CD4-positive, CD25-positive, alpha-beta regulatory T cell (primary cell): ENCODE measurements at regions not wholly inside any gene's neighbourhood (a gene's known extent, or its start where the extent isn't known, plus 50 kb on each side); places are given as distances from the start of the nearest gene placed in this dataset.

Experiments
- ATAC-seq, 2 donors: fragments of 150-1000 bp; cut with Tn5 transposase; one replicate each; pipeline ENCODE4 v1.10.0; 2021; ENCODE audit warnings: low read depth in 2 of 2, moderate number of reproducible peaks in 2 of 2, moderate library complexity in 1 of 2
- DNase-seq, 3 donors: peaks; one replicate each; pipeline versions ENCODE4 v3.0.0 to v3.0.0-alpha.2; 2012 to 2022; ENCODE audit warnings: mixed read lengths in 1 of 3
- H3K27ac ChIP-seq: one replicate; pipeline ENCODE4 v1.7.0; 2013; ENCODE audit warnings: mild to moderate bottlenecking, low read length; ENCODE audit not compliant: insufficient read depth, poor library complexity, severe bottlenecking
- H3K27me3 ChIP-seq: one replicate; pipeline ENCODE4 v1.7.0; 2013; ENCODE audit warnings: low read length; ENCODE audit not compliant: control insufficient read depth, insufficient read depth
- H3K36me3 ChIP-seq: one replicate; pipeline ENCODE4 v1.7.0; 2013; ENCODE audit warnings: mild to moderate bottlenecking, low read length, moderate library complexity; ENCODE audit not compliant: control insufficient read depth, insufficient read depth
- H3K4me1 ChIP-seq: 2 replicates; pipeline ENCODE4 v1.7.0; 2013; ENCODE audit warnings: mild to moderate bottlenecking, low read length; ENCODE audit not compliant: insufficient read depth, control insufficient read depth, poor library complexity, severe bottlenecking
- H3K4me3 ChIP-seq: one replicate; pipeline ENCODE4 v1.7.0; 2013; ENCODE audit warnings: low read depth, mild to moderate bottlenecking, low read length, moderate library complexity
- H3K9me3 ChIP-seq, 2 experiments: 1 replicate in 1 of 2; 2 replicates in 1 of 2; pipeline ENCODE4 v1.7.0; 2013; ENCODE audit warnings: low read length in 2 of 2, mild to moderate bottlenecking in 1 of 2, moderate library complexity in 1 of 2; ENCODE audit not compliant: control insufficient read depth in 2 of 2
- H3K27ac Mint-ChIP-seq, 3 donors: one replicate each; pipeline ENCODE4 v1.8.0; 2020 to 2022; ENCODE audit warnings: mild to moderate bottlenecking in 3 of 3, mixed read lengths in 3 of 3, moderate library complexity in 2 of 3
- H3K27me3 Mint-ChIP-seq: one replicate; pipeline ENCODE4 v1.8.0; 2022; ENCODE audit warnings: mild to moderate bottlenecking, mixed read lengths
- H3K36me3 Mint-ChIP-seq: one replicate; pipeline ENCODE4 v1.8.0; 2020; ENCODE audit warnings: mixed read lengths
- H3K4me1 Mint-ChIP-seq, 4 donors: one replicate each; pipeline ENCODE4 v1.8.0; 2020 to 2022; ENCODE audit warnings: mixed read lengths in 4 of 4, mild to moderate bottlenecking in 1 of 4
- H3K4me3 Mint-ChIP-seq, 4 donors: one replicate each; pipeline ENCODE4 v1.8.0; 2020 to 2022; ENCODE audit warnings: mild to moderate bottlenecking in 4 of 4, mixed read lengths in 4 of 4, moderate library complexity in 3 of 4
- H3K9me3 Mint-ChIP-seq, 7 donors: one replicate each; pipeline ENCODE4 v1.8.0; 2020 to 2022; ENCODE audit warnings: mixed read lengths in 7 of 7, mild to moderate bottlenecking in 3 of 7, moderate library complexity in 2 of 7

DNA sequence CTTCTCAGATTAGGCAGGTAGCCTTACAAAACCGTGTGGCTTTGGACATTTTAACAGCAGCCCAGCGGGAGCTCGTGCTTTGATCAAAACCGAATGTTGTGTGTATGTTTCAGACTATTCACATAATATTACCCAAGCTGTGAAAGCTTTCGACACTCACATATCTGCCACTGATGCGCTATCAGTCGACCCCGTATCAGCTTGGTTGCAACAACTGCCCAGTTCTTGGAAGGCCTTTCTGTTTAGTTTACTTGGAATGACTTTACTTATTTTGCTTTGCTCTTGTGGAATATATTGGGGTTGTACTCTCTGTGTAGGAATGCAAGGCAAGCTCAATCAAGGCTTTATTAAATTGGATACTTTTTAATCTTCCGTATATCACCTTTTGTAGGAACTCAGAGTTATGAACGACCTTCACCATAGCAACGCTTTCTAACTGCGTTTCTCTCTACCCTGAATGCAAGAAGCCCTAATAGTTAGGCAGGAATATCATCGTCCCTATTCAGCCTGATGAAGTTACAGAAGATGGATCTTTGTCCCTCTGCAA is 107.5 kb downstream of the GLUD2 start:
- Histone ChIP-seq H3K27ac (no peak overlapping the region), H3K36me3 (no peaks in the 10 kb centered on the region), H3K27me3 (no peaks in the 10 kb centered on the region), H3K9me3 (no peaks in the 10 kb centered on the region), H3K4me1 (no peaks in the 10 kb centered on the region), H3K4me3 (no peak overlapping the region)
- DNase-seq, result no peak
- Mint-ChIP-seq H3K4me3 (no peak overlapping the region), H3K27ac (no peak overlapping the region), H3K9me3 (no peaks in the 10 kb centered on the region), H3K4me1 (no peaks in the 10 kb centered on the region), H3K27me3 (no peaks in the 10 kb centered on the region), H3K36me3 (no peaks in the 10 kb centered on the region)
- no peak for ATAC-seq

DNA sequence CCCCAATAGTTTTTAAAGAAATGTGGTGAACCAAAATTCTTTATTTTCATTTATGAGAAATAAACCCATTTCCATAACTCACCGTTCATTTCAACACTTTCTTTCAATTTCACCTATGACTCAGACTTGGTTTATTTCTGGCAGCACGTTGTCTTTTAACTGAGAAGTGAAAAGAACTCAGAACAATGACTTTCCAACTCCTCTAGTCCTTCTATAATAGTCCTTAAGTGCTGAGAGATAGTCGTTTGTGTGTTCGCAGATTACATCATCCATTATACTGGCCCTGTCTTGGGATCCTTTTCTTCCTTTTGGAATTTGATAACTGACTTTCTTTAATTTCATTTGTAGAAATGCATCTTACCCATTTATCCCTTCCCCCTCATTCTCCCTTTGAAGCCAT is 113.6 kb downstream of the GLUD2 start:
- H3K4me1 ChIP-seq, result no peaks in the 10 kb centered on the region
- Mint-ChIP-seq H3K27ac (peak overlapping the region in 1 of 3 donors; percentile 14), H3K4me1 (peaks cover 0 to 2% (median 0%) of the 10 kb centered on the region in 4 donors), H3K27me3 (no peaks in the 10 kb centered on the region), H3K4me3 (no peak overlapping the region), H3K36me3 (no peaks in the 10 kb centered on the region), H3K9me3 (no peaks in the 10 kb centered on the region)
- H3K4me3 ChIP-seq, result no peak overlapping the region
- ATAC-seq, result no peak
- H3K9me3 ChIP-seq, result no peaks in the 10 kb centered on the region
- no peaks in the 10 kb centered on the region for H3K27me3 ChIP-seq
- no peak for DNase-seq
- H3K27ac ChIP-seq, result no peak overlapping the region
- H3K36me3 ChIP-seq, result no peaks in the 10 kb centered on the region

DNA sequence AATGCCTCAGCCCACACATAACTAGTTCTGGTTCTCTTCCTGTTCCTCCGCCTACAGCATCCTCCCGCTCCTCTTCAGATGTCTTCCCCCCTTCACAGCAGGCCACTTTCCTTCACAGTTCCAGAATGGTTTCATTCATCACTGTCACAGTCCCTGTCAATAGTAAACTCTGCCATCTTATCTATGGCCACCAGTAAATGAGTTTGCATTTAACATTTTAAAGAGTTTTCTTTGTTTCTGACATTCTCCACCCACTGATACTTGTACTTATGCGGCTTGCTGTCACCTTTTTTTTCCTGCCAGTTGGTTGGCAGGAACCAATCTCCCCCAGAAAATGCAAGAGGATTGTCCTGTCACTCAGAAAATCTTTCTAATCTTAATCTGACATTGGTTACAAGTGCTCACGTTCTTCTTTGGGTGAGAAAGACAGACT is 114.1 kb downstream of the GLUD2 start:
- no peaks in the 10 kb centered on the region for H3K27me3 ChIP-seq
- Mint-ChIP-seq H3K4me1 (peaks cover 0 to 2% (median 0%) of the 10 kb centered on the region in 4 donors), H3K4me3 (no peak overlapping the region), H3K36me3 (no peaks in the 10 kb centered on the region), H3K27me3 (no peaks in the 10 kb centered on the region), H3K9me3 (no peaks in the 10 kb centered on the region), H3K27ac (no peak overlapping the region)
- no peaks in the 10 kb centered on the region for H3K36me3 ChIP-seq
- no peaks in the 10 kb centered on the region for H3K4me1 ChIP-seq
- H3K9me3 ChIP-seq, result no peaks in the 10 kb centered on the region
- no peak overlapping the region for H3K27ac ChIP-seq
- DNase-seq (no peak), ATAC-seq (no peak)
- H3K4me3 ChIP-seq, result no peak overlapping the region

GRCh38 chrX:121163443-121163842 is 116.0 kb downstream of the GLUD2 start:
- peaks cover 0 to 2% (median 0%) of the 10 kb centered on the region in 4 donors for H3K4me1 Mint-ChIP-seq
- no peak overlapping the region for H3K4me3 Mint-ChIP-seq
- Histone ChIP-seq H3K36me3 (no peaks in the 10 kb centered on the region), H3K27me3 (no peaks in the 10 kb centered on the region), H3K4me1 (no peaks in the 10 kb centered on the region), H3K27ac (no peak overlapping the region), H3K9me3 (no peaks in the 10 kb centered on the region), H3K4me3 (no peak overlapping the region)
- ATAC-seq (no peak), DNase-seq (no peak)
- no peaks in the 10 kb centered on the region for H3K36me3 Mint-ChIP-seq
- H3K9me3 Mint-ChIP-seq, result no peaks in the 10 kb centered on the region
- H3K27ac Mint-ChIP-seq, result no peak overlapping the region
- no peaks in the 10 kb centered on the region for H3K27me3 Mint-ChIP-seq

DNA sequence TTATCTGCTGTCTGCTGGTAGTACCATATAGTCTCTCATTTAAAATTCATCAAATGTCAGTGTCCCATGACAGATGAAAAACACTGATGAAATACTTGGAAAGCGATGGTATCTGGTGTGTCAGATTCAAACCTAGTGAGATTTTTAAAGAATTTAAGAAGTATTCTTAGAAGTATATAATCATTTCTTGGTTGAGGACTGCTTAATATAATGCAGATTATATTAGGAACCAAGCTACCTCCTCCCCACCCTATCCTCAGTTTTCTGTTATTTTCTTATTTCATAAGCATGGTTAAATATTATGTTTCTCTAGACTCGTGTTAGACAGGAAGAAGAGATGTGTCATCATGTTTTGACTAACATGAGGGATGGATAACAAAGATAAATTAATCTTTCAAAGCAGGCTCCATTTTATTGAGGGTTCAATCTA is 118.5 kb downstream of the GLUD2 start:
- H3K4me3 ChIP-seq, result no peak overlapping the region
- ATAC-seq (no peak), DNase-seq (no peak)
- H3K9me3 ChIP-seq, result no peaks in the 10 kb centered on the region
- Mint-ChIP-seq H3K27ac (no peak overlapping the region), H3K4me3 (no peak overlapping the region), H3K9me3 (peaks cover 0 to 2% (median 0%) of the 10 kb centered on the region in 7 donors), H3K4me1 (peaks cover 0 to 2% (median 0%) of the 10 kb centered on the region in 4 donors), H3K36me3 (no peaks in the 10 kb centered on the region), H3K27me3 (no peaks in the 10 kb centered on the region)
- H3K4me1 ChIP-seq, result no peaks in the 10 kb centered on the region
- no peaks in the 10 kb centered on the region for H3K27me3 ChIP-seq
- H3K36me3 ChIP-seq, result no peaks in the 10 kb centered on the region
- H3K27ac ChIP-seq, result no peak overlapping the region

DNA sequence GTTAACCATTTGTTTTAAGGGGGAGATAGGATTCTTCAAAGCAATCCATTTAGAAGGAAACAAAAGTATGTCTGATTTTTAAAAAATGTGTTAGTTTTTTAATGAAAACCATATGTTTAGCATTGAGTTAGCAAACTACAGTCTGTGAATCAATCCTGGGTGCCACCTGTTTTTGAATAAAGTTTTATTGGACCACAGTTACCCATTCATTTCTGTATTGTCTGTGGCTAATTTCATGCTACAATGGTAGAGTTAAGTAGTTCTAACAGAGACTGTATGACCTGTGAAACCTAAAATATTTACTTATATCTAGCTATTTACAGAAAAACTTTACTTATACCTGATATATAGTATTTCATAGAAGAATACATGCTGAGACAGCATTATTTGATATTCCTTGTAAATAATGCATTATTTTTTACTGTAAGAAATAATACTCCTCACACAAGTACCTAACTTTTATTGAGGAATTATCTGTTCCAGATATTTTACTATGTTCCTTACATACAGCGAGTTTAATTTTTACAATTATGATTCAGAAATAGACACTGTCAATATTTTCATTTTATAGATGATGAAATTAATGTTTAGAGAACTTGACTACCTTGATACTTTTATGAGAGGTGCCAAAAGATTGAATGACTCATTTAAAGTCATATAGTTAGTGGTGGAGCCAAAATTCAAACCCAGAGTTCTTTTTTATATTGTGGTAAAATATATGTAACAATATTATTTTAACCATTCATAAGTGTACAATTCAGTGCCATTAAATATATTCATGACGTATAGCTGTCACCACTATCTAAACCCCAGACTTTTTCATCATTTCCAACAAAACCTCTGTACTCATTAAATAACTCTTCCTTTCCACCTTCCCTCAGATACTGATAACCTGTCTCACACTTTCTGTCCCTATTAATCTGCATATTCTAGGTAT is 122.0 kb downstream of the GLUD2 start:
- H3K27ac ChIP-seq, result no peak overlapping the region
- H3K36me3 ChIP-seq, result no peaks in the 10 kb centered on the region
- Mint-ChIP-seq H3K36me3 (no peaks in the 10 kb centered on the region), H3K4me3 (no peak overlapping the region), H3K9me3 (peaks cover 0 to 2% (median 0%) of the 10 kb centered on the region in 7 donors), H3K27me3 (no peaks in the 10 kb centered on the region), H3K27ac (no peak overlapping the region), H3K4me1 (no peaks in the 10 kb centered on the region)
- DNase-seq (no peak), ATAC-seq (no peak)
- no peaks in the 10 kb centered on the region for H3K4me1 ChIP-seq
- H3K9me3 ChIP-seq, result no peaks in the 10 kb centered on the region
- no peaks in the 10 kb centered on the region for H3K27me3 ChIP-seq
- H3K4me3 ChIP-seq, result no peak overlapping the region

DNA sequence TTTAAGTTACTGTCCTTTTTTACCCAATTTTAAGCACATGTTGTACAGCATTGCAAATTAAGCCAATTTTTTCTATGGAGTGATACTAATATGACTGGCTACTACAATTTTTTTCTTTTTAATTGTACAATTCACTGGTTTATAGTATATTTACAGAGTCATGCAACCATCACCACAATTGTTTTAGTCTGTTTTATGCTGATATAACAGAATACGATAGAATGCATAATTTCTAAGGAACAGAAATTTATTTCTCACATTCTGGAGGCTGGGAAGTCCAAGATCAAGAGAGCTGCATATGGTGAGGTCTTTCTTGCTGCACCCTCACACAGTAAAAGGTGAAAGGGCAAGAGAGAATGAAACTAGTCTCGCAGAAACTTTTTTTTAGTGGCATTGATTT is 125.3 kb downstream of the GLUD2 start:
- DNase-seq (no peak), ATAC-seq (no peak)
- Mint-ChIP-seq H3K9me3 (peaks cover 0 to 4% (median 1%) of the 10 kb centered on the region in 7 donors), H3K36me3 (no peaks in the 10 kb centered on the region), H3K4me3 (no peak overlapping the region), H3K27me3 (no peaks in the 10 kb centered on the region), H3K4me1 (no peaks in the 10 kb centered on the region), H3K27ac (no peak overlapping the region)
- H3K27ac ChIP-seq, result no peak overlapping the region
- H3K9me3 ChIP-seq, result no peaks in the 10 kb centered on the region
- H3K36me3 ChIP-seq, result no peaks in the 10 kb centered on the region
- H3K27me3 ChIP-seq, result no peaks in the 10 kb centered on the region
- no peak overlapping the region for H3K4me3 ChIP-seq
- H3K4me1 ChIP-seq, result no peaks in the 10 kb centered on the region

GRCh38 chrX:121179972-121180371 is 132.6 kb downstream of the GLUD2 start:
- no peaks in the 10 kb centered on the region for H3K4me1 Mint-ChIP-seq
- no peak overlapping the region for H3K27ac Mint-ChIP-seq
- H3K36me3 ChIP-seq, result no peaks in the 10 kb centered on the region
- H3K4me3 Mint-ChIP-seq, result no peak overlapping the region
- H3K4me3 ChIP-seq, result no peak overlapping the region
- H3K4me1 ChIP-seq, result no peaks in the 10 kb centered on the region
- ATAC-seq, result no peak
- H3K9me3 ChIP-seq, result no peaks in the 10 kb centered on the region
- no peak for DNase-seq
- H3K27me3 Mint-ChIP-seq, result no peaks in the 10 kb centered on the region
- H3K36me3 Mint-ChIP-seq, result no peaks in the 10 kb centered on the region
- no peak overlapping the region for H3K27ac ChIP-seq
- peaks cover 0 to 6% (median 0%) of the 10 kb centered on the region in 7 donors for H3K9me3 Mint-ChIP-seq
- H3K27me3 ChIP-seq, result no peaks in the 10 kb centered on the region
